ENCODE measurements at regions not wholly inside any gene's neighbourhood (a gene's known extent, or its start where the extent isn't known, plus 50 kb on each side); places are given as distances from the start of the nearest gene placed in this dataset.

DNA sequence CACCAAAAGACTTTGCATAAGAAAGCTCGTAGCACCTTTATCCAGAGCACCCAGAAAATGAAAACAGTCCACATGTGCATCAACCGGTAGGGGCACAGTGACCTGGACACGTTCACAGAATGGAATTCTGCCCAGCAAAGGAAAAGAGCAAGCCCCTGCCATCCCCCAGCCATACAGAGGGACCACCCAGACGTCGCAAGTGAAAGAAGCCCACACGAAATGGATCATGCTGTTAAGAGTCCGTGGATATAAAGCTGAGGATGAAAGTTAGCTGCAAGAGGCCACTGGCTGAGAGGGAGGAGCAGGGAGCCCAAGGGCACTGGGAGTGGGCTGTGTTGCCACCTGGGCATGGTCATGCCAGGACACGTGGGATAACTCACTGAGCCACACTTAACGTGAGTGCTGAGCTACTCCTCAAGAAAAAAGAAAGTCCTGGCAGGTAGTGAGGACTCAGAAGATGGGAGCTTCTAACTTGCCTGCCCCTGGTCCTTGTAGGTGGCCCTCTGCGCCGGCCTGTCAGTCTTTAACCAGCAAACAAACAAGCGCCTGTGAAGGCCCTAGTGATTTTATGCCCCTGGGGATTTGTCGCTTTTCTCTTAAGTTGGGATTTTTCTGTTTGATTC is 190.7 kb downstream of the C16orf95 start:
- DNase-seq (ENCODE audit: low spot score) = peak; percentile 25
- POLR2A ChIA-PET (ENCODE audit: low non-redundant PET) = no interaction called here
- H3K27ac ChIP-seq = no peak overlapping the region
- TF ChIP-seq, protein P1, sequence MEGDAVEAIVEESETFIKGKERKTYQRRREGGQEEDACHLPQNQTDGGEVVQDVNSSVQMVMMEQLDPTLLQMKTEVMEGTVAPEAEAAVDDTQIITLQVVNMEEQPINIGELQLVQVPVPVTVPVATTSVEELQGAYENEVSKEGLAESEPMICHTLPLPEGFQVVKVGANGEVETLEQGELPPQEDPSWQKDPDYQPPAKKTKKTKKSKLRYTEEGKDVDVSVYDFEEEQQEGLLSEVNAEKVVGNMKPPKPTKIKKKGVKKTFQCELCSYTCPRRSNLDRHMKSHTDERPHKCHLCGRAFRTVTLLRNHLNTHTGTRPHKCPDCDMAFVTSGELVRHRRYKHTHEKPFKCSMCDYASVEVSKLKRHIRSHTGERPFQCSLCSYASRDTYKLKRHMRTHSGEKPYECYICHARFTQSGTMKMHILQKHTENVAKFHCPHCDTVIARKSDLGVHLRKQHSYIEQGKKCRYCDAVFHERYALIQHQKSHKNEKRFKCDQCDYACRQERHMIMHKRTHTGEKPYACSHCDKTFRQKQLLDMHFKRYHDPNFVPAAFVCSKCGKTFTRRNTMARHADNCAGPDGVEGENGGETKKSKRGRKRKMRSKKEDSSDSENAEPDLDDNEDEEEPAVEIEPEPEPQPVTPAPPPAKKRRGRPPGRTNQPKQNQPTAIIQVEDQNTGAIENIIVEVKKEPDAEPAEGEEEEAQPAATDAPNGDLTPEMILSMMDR (conservative IDR thresholded peaks at IDR 0.05; ENCODE audit: low read depth) = no peak
- CTCF ChIA-PET = interaction anchor here (0.6 kb wide), 1 partner anchor 654 kb away, joined by 3 read pairs; no protein-coding TSS in a partner anchor

DNA sequence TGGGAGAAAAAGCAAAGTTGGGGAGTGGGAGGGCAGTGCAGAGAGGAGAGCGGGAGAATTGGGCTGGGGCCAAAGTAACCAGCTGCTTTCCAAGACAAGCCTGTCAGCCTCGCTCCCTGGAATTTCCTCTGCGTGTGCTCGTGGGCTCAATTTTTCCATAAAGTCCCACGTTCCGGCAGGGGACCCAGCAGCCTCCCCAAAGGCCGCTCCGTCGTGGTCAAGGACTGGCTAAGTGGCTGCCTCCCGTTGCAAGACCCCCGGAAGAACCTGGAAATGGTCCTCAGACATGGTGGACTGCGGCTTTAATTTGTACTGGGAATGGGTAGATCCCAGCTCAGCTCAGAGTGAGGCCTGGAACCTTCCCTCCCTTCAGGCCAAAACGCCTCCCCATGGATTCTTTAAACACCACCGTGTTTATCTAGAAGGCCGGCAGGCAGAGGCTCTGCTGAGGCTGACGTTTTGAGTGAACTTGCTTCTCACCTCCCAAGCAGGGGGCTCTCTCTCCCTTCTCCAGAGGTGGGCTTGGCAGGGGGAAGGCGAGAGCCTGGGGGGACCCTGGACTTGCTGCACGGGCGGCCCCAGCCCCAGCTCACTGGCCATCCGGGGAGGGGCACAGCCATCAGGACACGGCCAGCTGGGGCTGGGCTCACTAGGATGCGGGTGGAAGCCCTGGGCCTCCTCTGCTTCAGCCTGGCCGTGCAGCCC is 190.0 kb downstream of the C16orf95 start:
- TF ChIP-seq, protein P1 (conservative IDR thresholded peaks at IDR 0.05; ENCODE audit: low read depth) = no peak
- CTCF ChIA-PET = interaction anchor here (0.6 kb wide), 1 partner anchor 654 kb away, joined by 3 read pairs; no protein-coding TSS in a partner anchor
- POLR2A ChIA-PET (ENCODE audit: low non-redundant PET) = no interaction called here
- no peak for DNase-seq (ENCODE audit: low spot score)
- no peak overlapping the region for H3K27ac ChIP-seq

DNA sequence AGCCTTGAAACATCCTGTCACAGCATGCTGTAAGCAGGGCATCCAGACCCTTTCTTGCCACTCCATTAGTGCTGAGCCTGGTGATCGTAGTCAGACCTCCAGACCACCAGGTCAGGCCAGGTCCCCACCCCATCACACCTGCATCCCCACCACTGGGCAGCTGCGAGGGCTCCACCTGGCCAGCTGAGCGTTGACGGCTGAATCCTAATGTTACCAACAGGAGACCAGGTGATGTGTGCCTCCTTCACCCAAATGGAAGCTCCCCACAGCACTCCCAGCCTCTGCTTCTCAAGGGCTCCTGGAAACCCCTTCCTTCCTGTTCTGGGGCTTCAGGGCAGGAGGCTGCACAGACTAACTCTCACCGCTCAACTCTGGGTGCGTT is 189.4 kb downstream of the C16orf95 start:
- DNase-seq (ENCODE audit: low spot score) = no peak
- ChIA-PET CTCF (no interaction called here), POLR2A (ENCODE audit: low non-redundant PET) (no interaction called here)
- TF ChIP-seq, protein P1 (conservative IDR thresholded peaks at IDR 0.05; ENCODE audit: low read depth) = no peak
- no peak overlapping the region for H3K27ac ChIP-seq

DNA sequence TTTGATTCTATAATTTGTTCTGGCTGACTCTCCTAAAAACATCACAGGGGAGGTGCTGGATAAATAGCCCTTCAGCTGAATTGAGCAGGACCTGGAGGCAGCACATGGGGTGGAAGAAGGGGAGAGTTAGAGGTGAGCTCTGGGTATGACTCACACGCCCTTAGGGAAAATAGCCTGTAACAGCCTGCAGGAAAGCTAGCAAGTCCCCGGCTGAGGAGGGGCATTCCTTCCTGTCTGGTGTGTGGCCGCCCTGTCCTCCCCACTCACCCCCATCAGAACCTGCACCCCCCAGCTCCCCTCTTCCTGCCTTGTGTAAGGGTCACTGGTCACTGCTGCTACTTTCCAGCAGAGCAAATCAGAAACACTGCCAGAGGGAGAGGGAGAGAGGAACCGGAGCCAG is 187.4 kb downstream of the C16orf95 start:
- ChIA-PET CTCF (interaction anchor here (0.6 to 0.7 kb wide), 2 partner anchors 73 to 199 kb away, joined by 3 read pairs; no protein-coding TSS in a partner anchor), POLR2A (ENCODE audit: low non-redundant PET) (no interaction called here)
- peak; percentile 62 for DNase-seq (ENCODE audit: low spot score)
- H3K27ac ChIP-seq = peak overlapping the region; percentile 39; the same call in 1 of the 2 replicates
- TF ChIP-seq, protein P1 (conservative IDR thresholded peaks at IDR 0.05; ENCODE audit: low read depth) = no peak

DNA sequence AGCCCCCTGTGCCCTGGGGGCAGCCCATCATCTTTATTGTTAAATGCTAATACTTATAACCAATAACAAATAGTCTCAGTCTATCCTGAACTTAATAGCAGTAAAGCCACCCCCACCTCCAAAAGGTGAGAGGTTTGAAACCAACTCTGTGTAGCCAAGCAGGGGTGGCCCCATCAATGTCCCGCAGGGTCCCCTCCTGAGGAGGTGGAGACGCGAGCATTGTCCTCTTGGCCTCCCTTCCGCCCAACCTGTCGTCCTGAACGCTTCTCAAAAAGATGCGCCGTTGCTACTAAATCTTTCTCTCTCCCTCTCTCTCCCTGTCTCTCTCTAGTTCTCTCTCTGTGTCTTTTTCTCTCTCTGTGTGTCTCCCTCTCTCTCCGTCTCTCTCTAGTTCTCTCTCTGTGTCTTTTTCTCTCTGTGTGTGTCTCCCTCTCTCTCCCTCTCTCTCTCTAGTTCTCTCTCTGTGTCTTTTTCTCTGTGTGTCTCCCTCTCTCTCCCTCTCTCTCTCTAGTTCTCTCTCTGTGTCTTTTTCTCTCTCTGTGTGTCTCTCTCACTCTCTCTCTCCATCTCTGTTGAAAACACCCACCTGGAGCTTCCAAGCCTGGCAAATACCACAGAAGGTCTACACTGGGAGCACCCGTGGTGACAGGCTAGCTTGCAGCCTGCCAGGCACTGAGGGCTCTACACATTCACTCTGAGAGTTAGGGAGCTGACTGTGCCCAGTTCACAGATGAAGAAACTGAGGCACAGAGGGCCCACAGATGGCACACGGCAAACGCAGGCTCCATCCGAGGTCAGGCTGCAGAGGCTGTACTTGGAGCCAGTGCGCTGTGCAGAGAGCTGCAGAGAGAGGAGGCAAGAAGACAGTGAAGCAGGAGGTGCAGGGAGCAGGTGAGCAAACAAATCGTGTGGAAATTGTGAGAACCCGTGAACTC is 185.9 kb downstream of the C16orf95 start:
- no peak for DNase-seq (ENCODE audit: low spot score)
- POLR2A ChIA-PET (ENCODE audit: low non-redundant PET) = no interaction called here
- CTCF ChIA-PET = interaction anchor here (0.6 kb wide), 1 partner anchor 95 kb away, joined by 3 read pairs; no protein-coding TSS in a partner anchor

More for the DNA sequence above, 185.9 kb downstream of the C16orf95 start:
- H3K27ac ChIP-seq = no peak overlapping the region
- TF ChIP-seq, protein P1 (conservative IDR thresholded peaks at IDR 0.05; ENCODE audit: low read depth) = no peak

Measured in RWPE1 (cell line).